Stimulated activated naive B cell treated with anti-CD40 and anti-IgM and Interleukin-4, amounts not matched to agents 10 μg/mL and 1 μg/mL and 100 μg/mL, for 72 hours (primary cell): ENCODE measurements at regions not wholly inside any gene's neighbourhood (a gene's known extent, or its start where the extent isn't known, plus 50 kb on each side); places are given as distances from the start of the nearest gene placed in this dataset.

ENCODE experiments used
- ATAC-seq, 2 donors: fragments of 150-1000 bp; cut with Tn5 transposase; replicated peaks; 2 replicates each; pipeline ENCODE4 v1.10.0; 2021; ENCODE audit warnings: moderate library complexity in 1 of 2
- DNase-seq: peaks from one replicate; pipeline ENCODE4 v3.0.0; 2021
- H3K27ac Mint-ChIP-seq: one replicate; pipeline ENCODE4 v1.8.0; 2022; ENCODE audit warnings: mild to moderate bottlenecking, mixed read lengths
- H3K27me3 Mint-ChIP-seq, 2 donors: one replicate each; pipeline ENCODE4 v1.8.0; 2022; ENCODE audit warnings: mixed read lengths in 2 of 2
- H3K36me3 Mint-ChIP-seq, 2 donors: one replicate each; pipeline ENCODE4 v1.8.0; 2022; ENCODE audit warnings: mixed read lengths in 2 of 2, mild to moderate bottlenecking in 1 of 2
- H3K4me1 Mint-ChIP-seq, 2 donors: one replicate each; pipeline ENCODE4 v1.8.0; 2022; ENCODE audit warnings: mixed read lengths in 2 of 2, mild to moderate bottlenecking in 1 of 2
- H3K4me3 Mint-ChIP-seq, 2 donors: one replicate each; pipeline ENCODE4 v1.8.0; 2022; ENCODE audit warnings: mild to moderate bottlenecking in 2 of 2, mixed read lengths in 2 of 2, moderate library complexity in 1 of 2
- H3K9me3 Mint-ChIP-seq, 2 donors: one replicate each; pipeline ENCODE4 v1.8.0; 2022; ENCODE audit warnings: mixed read lengths in 2 of 2, mild to moderate bottlenecking in 1 of 2

GRCh38 chr1:2946291-2946690, 75.0 kb upstream of the ACTRT2 start:
- Mint-ChIP-seq H3K27ac (no peak overlapping the region), H3K36me3 (peaks cover 3 to 7% of the 10 kb centered on the region in 2 donors), H3K9me3 (peaks cover 4% of the 10 kb centered on the region in 2 donors), H3K27me3 (peaks cover 7 to 10% of the 10 kb centered on the region in 2 donors), H3K4me3 (no peak overlapping the region), H3K4me1 (peaks cover 25 to 30% of the 10 kb centered on the region in 2 donors)
- ATAC-seq, result no peak
- no peak for DNase-seq

- Mint-ChIP-seq H3K4me3 (peak overlapping the region; percentile 29 to 35), H3K27me3 (peaks cover 5 to 10% of the 10 kb centered on the region in 2 donors), H3K4me1 (peaks cover 30 to 39% of the 10 kb centered on the region in 2 donors)
Measured at GRCh38 chr1:2946999-2947690, 74.1 kb upstream of the ACTRT2 start.

GRCh38 chr1:2948001-2948750, 73.1 kb upstream of the ACTRT2 start:
- Mint-ChIP-seq H3K4me3 (no peak overlapping the region), H3K4me1 (peaks cover 39 to 49% of the 10 kb centered on the region in 2 donors), H3K9me3 (peaks cover 7 to 15% of the 10 kb centered on the region in 2 donors), H3K27me3 (peaks cover 5 to 10% of the 10 kb centered on the region in 2 donors), H3K36me3 (peaks cover 9 to 20% of the 10 kb centered on the region in 2 donors), H3K27ac (no peak overlapping the region)
- no peak for DNase-seq
- no peak for ATAC-seq

More at GRCh38 chr1:2946999-2947690, 74.1 kb upstream of the ACTRT2 start:
- DNase-seq (no peak), ATAC-seq (no peak)
- H3K27ac Mint-ChIP-seq, result peak overlapping the region; percentile 56
- peaks cover 3 to 10% of the 10 kb centered on the region in 2 donors for H3K36me3 Mint-ChIP-seq
- peaks cover 0 to 6% of the 10 kb centered on the region in 2 donors for H3K9me3 Mint-ChIP-seq

GRCh38 chr1:2948751-2949680, 72.3 kb upstream of the ACTRT2 start:
- ATAC-seq, result no peak
- H3K9me3 Mint-ChIP-seq, result peaks cover 13 to 17% of the 10 kb centered on the region in 2 donors
- DNase-seq, result no peak
- H3K36me3 Mint-ChIP-seq, result peaks cover 10 to 25% of the 10 kb centered on the region in 2 donors
- peaks cover 45 to 57% of the 10 kb centered on the region in 2 donors for H3K4me1 Mint-ChIP-seq
- peaks cover 5 to 10% of the 10 kb centered on the region in 2 donors for H3K27me3 Mint-ChIP-seq
- H3K4me3 Mint-ChIP-seq, result no peak overlapping the region
- no peak overlapping the region for H3K27ac Mint-ChIP-seq

GRCh38 chr1:2949966-2950925, 71.0 kb upstream of the ACTRT2 start:
- Mint-ChIP-seq H3K4me3 (no peak overlapping the region), H3K27ac (no peak overlapping the region)

GRCh38 chr1:2950926-2951305, 70.4 kb upstream of the ACTRT2 start:
- peaks cover 54 to 71% of the 10 kb centered on the region in 2 donors for H3K4me1 Mint-ChIP-seq
- peaks cover 14 to 37% of the 10 kb centered on the region in 2 donors for H3K36me3 Mint-ChIP-seq
- no peak overlapping the region for H3K27ac Mint-ChIP-seq
- peaks cover 21 to 26% of the 10 kb centered on the region in 2 donors for H3K9me3 Mint-ChIP-seq
- peak overlapping the region in 1 of 2 donors; percentile 51 for H3K4me3 Mint-ChIP-seq
- no peak for ATAC-seq
- DNase-seq, result no peak
- peaks cover 5 to 10% of the 10 kb centered on the region in 2 donors for H3K27me3 Mint-ChIP-seq

More at GRCh38 chr1:2949966-2950925, 71.0 kb upstream of the ACTRT2 start:
- ATAC-seq, result peak in 1 of 2 donors; percentile 51
- no peak for DNase-seq
- Mint-ChIP-seq H3K36me3 (peaks cover 13 to 35% of the 10 kb centered on the region in 2 donors), H3K27me3 (peaks cover 5 to 10% of the 10 kb centered on the region in 2 donors), H3K4me1 (peaks cover 54 to 69% of the 10 kb centered on the region in 2 donors), H3K9me3 (peaks cover 20 to 25% of the 10 kb centered on the region in 2 donors)

- peaks cover 20 to 43% of the 10 kb centered on the region in 2 donors for H3K36me3 Mint-ChIP-seq
- ATAC-seq (no peak), DNase-seq (no peak)
- H3K9me3 Mint-ChIP-seq, result peaks cover 29 to 33% of the 10 kb centered on the region in 2 donors
- H3K27ac Mint-ChIP-seq, result peak overlapping the region; percentile 77
- H3K4me3 Mint-ChIP-seq, result peak overlapping the region in 1 of 2 donors; percentile 39
- H3K27me3 Mint-ChIP-seq, result peaks cover 5% of the 10 kb centered on the region in 2 donors
- H3K4me1 Mint-ChIP-seq, result peaks cover 60 to 79% of the 10 kb centered on the region in 2 donors
Measured at GRCh38 chr1:2951856-2952255, 69.4 kb upstream of the ACTRT2 start.

- DNase-seq (no peak), ATAC-seq (no peak)
- Mint-ChIP-seq H3K27ac (peak overlapping the region; percentile 72), H3K4me1 (peaks cover 55 to 74% of the 10 kb centered on the region in 2 donors), H3K4me3 (no peak overlapping the region), H3K36me3 (peaks cover 20 to 43% of the 10 kb centered on the region in 2 donors), H3K27me3 (no peaks in the 10 kb centered on the region), H3K9me3 (peaks cover 29 to 33% of the 10 kb centered on the region in 2 donors)
Measured at GRCh38 chr1:2952371-2952770, 68.9 kb upstream of the ACTRT2 start.

GRCh38 chr1:2952992-2953391, 68.3 kb upstream of the ACTRT2 start:
- H3K4me1 Mint-ChIP-seq, result peaks cover 55 to 70% of the 10 kb centered on the region in 2 donors
- no peak for ATAC-seq
- peaks cover 20 to 45% of the 10 kb centered on the region in 2 donors for H3K36me3 Mint-ChIP-seq
- H3K27me3 Mint-ChIP-seq, result no peaks in the 10 kb centered on the region
- no peak for DNase-seq
- H3K4me3 Mint-ChIP-seq, result peak overlapping the region in 1 of 2 donors; percentile 15
- H3K9me3 Mint-ChIP-seq, result peaks cover 29 to 33% of the 10 kb centered on the region in 2 donors
- peak overlapping the region; percentile 72 for H3K27ac Mint-ChIP-seq

GRCh38 chr1:2953688-2954285, 67.5 kb upstream of the ACTRT2 start:
- Mint-ChIP-seq H3K27ac (peak overlapping the region; percentile 89), H3K36me3 (peaks cover 20 to 45% of the 10 kb centered on the region in 2 donors), H3K4me3 (peak overlapping the region; percentile 7 to 22), H3K27me3 (no peaks in the 10 kb centered on the region), H3K4me1 (peaks cover 54 to 64% of the 10 kb centered on the region in 2 donors), H3K9me3 (peaks cover 29 to 33% of the 10 kb centered on the region in 2 donors)
- DNase-seq (no peak), ATAC-seq (peak; percentile 83 to 89)

- peaks cover 42 to 56% of the 10 kb centered on the region in 2 donors for H3K4me1 Mint-ChIP-seq
- no peaks in the 10 kb centered on the region for H3K27me3 Mint-ChIP-seq
- no peak for ATAC-seq
- H3K27ac Mint-ChIP-seq, result no peak overlapping the region
- peaks cover 20 to 45% of the 10 kb centered on the region in 2 donors for H3K36me3 Mint-ChIP-seq
- no peak for DNase-seq
- H3K9me3 Mint-ChIP-seq, result peaks cover 29 to 33% of the 10 kb centered on the region in 2 donors
- no peak overlapping the region for H3K4me3 Mint-ChIP-seq
Measured at GRCh38 chr1:2955652-2956051, 65.6 kb upstream of the ACTRT2 start.

- peaks cover 17 to 42% of the 10 kb centered on the region in 2 donors for H3K36me3 Mint-ChIP-seq
- no peak for DNase-seq
Measured at GRCh38 chr1:2956576-2956975, 64.7 kb upstream of the ACTRT2 start.

More at GRCh38 chr1:2956576-2956975, 64.7 kb upstream of the ACTRT2 start:
- Mint-ChIP-seq H3K9me3 (peaks cover 29 to 31% of the 10 kb centered on the region in 2 donors), H3K4me1 (peaks cover 35 to 47% of the 10 kb centered on the region in 2 donors), H3K27ac (no peak overlapping the region), H3K4me3 (no peak overlapping the region), H3K27me3 (no peaks in the 10 kb centered on the region)
- ATAC-seq, result peak; percentile 44 to 46
